Endodermal cell (in vitro differentiated cells): ENCODE measurements at regions not wholly inside any gene's neighbourhood (a gene's known extent, or its start where the extent isn't known, plus 50 kb on each side); places are given as distances from the start of the nearest gene placed in this dataset.
A peak's percentile ranks its signal among the peaks of the same experiment; 100 is the strongest.

ENCODE experiments used
- DNase-seq: peaks from one replicate; pipeline ENCODE4 v3.0.0-alpha.2; 2017
- H3K27ac ChIP-seq: 2 replicates; pipeline ENCODE4 v1.5.1; 2013; ENCODE audit warnings: mild to moderate bottlenecking, low read depth, low read length, moderate library complexity
- H3K27me3 ChIP-seq: 2 replicates; pipeline ENCODE4 v1.6.1; 2013; ENCODE audit warnings: mild to moderate bottlenecking, low read length, moderate library complexity; ENCODE audit not compliant: insufficient read depth, control insufficient read depth, poor library complexity, severe bottlenecking
- H3K36me3 ChIP-seq: 2 replicates; pipeline ENCODE4 v1.7.0; 2013; ENCODE audit warnings: mild to moderate bottlenecking, low read length, moderate library complexity; ENCODE audit not compliant: control insufficient read depth, insufficient read depth
- H3K4me1 ChIP-seq: one replicate; pipeline ENCODE4 v1.7.0; 2013; ENCODE audit warnings: low read length; ENCODE audit not compliant: control insufficient read depth, insufficient read depth
- H3K4me3 ChIP-seq: 2 replicates; pipeline ENCODE4 v1.5.1; 2013; ENCODE audit warnings: mild to moderate bottlenecking, low read length, moderate library complexity
- H3K9ac ChIP-seq: 2 replicates; pipeline ENCODE4 v1.6.1; 2013; ENCODE audit warnings: mild to moderate bottlenecking, low read length, moderate library complexity; ENCODE audit not compliant: poor library complexity, severe bottlenecking; ENCODE audit errors: extremely low read depth
- H3K9me3 ChIP-seq: 2 replicates; pipeline ENCODE4 v1.6.1; 2013; ENCODE audit warnings: mild to moderate bottlenecking, low read length, moderate library complexity; ENCODE audit not compliant: control insufficient read depth
- H3K27ac Mint-ChIP-seq: 2 replicates; pipeline ENCODE4 v1.8.0; 2020; ENCODE audit warnings: mixed read lengths
- H3K27me3 Mint-ChIP-seq: 2 replicates; pipeline ENCODE4 v1.8.0; 2021; ENCODE audit warnings: mild to moderate bottlenecking, mixed read lengths; ENCODE audit not compliant: insufficient read depth
- H3K36me3 Mint-ChIP-seq: 2 replicates; pipeline ENCODE4 v1.8.0; 2020; ENCODE audit warnings: low read depth, mixed read lengths
- H3K4me1 Mint-ChIP-seq: 2 replicates; pipeline ENCODE4 v1.8.0; 2020; ENCODE audit warnings: mixed read lengths
- H3K4me3 Mint-ChIP-seq: 2 replicates; pipeline ENCODE4 v1.8.0; 2020; ENCODE audit warnings: mild to moderate bottlenecking, moderate library complexity, mixed read lengths
- H3K9me3 Mint-ChIP-seq: 2 replicates; pipeline ENCODE4 v1.8.0; 2020; ENCODE audit warnings: mild to moderate bottlenecking, mixed read lengths
- WGBS, 2 experiments: methylation state at CpG; one replicate each; pipeline versions ENCODE4 v1.1.5 to v1.1.7; 2013; ENCODE audit warnings: missing lambda C conversion rate in 2 of 2, mixed read lengths in 1 of 2; ENCODE audit not compliant: insufficient coverage in 1 of 2, insufficient read length in 1 of 2; 5-methylcytosine and 5-hydroxymethylcytosine counted together
- TF ChIP-seq, protein P1 (sequence below): fragments of 200-600 bp; sonication (generic); conservative IDR thresholded peaks from 2 replicates; pipeline ENCODE4 v1.5.0; 2021; ENCODE audit warnings: antibody characterized with exemption, mild to moderate bottlenecking

DNA sequence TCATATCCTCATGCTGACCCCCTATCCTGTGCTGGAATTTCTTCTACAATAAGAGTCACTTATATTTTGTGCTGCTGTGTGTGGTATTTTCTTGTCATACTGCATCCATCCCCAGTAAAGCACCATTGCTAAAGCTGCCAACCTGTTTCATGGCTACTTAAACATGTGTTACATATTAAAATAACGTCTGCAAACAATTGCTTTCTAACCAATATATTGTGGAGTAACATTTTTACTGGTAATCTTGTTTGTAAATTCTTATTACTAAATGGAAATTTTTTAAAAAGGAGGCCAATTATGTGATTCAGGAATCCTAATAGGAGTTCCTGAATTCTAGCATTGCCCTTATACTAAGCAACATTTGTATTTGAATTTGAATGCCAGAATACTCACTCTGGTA is 160.3 kb upstream of the VEGFC start:
- DNase-seq = no peak
- Histone ChIP-seq H3K27ac (no peak overlapping the region), H3K4me1 (peaks cover 5% of the 10 kb centered on the region), H3K9ac (no peak overlapping the region), H3K36me3 (no peaks in the 10 kb centered on the region), H3K4me3 (no peak overlapping the region), H3K27me3 (no peaks in the 10 kb centered on the region), H3K9me3 (peaks cover 19% of the 10 kb centered on the region)
- Mint-ChIP-seq H3K9me3 (peaks cover 22% of the 10 kb centered on the region), H3K4me3 (no peak overlapping the region), H3K27me3 (no peaks in the 10 kb centered on the region), H3K27ac (no peak overlapping the region), H3K36me3 (peaks cover 4% of the 10 kb centered on the region), H3K4me1 (peaks cover 31% of the 10 kb centered on the region)
- WGBS, 2 experiments = 63% methylated on average over 1 of the region's 1 CpG; no CpG with 5 or more reads in 1 of the 2 experiments
- TF ChIP-seq, protein P1, sequence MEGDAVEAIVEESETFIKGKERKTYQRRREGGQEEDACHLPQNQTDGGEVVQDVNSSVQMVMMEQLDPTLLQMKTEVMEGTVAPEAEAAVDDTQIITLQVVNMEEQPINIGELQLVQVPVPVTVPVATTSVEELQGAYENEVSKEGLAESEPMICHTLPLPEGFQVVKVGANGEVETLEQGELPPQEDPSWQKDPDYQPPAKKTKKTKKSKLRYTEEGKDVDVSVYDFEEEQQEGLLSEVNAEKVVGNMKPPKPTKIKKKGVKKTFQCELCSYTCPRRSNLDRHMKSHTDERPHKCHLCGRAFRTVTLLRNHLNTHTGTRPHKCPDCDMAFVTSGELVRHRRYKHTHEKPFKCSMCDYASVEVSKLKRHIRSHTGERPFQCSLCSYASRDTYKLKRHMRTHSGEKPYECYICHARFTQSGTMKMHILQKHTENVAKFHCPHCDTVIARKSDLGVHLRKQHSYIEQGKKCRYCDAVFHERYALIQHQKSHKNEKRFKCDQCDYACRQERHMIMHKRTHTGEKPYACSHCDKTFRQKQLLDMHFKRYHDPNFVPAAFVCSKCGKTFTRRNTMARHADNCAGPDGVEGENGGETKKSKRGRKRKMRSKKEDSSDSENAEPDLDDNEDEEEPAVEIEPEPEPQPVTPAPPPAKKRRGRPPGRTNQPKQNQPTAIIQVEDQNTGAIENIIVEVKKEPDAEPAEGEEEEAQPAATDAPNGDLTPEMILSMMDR = no peak

DNA sequence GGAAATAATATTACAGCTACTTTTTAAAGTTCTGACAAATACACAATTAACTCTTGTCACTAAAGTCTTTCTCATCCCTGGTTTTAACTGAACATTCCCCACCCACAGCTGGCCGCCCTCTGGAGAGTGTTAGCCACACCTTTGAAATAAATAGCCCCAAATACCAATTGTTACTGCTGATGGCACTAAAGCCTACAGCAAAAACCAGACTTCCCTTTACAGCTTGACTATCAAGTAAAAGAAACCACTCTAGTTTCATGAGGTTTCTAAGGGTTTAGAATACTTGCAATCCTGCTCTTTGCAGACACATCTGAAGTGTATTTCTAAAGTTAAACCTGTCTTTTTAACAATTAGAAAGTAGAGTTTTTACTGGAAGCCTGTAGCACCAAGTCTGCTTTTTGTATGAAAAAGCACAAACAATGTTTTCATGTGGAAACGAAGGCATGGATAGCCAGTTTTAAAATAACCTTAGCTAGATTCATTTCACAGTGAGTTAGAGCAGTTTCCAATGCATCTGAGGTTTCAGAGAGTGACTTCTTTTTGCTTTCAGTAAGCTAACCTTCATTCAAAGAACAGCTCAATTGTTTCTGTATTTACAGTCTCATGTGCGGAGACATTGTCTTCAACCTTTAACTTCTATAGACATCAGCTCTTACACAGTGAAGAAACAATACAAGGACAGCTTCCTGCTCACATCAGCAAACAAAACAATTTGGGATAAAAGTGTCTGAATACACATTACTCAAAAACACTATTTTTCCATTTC is 164.8 kb upstream of the VEGFC start:
- H3K4me3 Mint-ChIP-seq = no peak overlapping the region
- peaks cover 22% of the 10 kb centered on the region for H3K9me3 Mint-ChIP-seq
- Histone ChIP-seq H3K36me3 (no peaks in the 10 kb centered on the region), H3K27me3 (no peaks in the 10 kb centered on the region), H3K27ac (no peak overlapping the region), H3K9me3 (peaks cover 19% of the 10 kb centered on the region), H3K4me3 (no peak overlapping the region), H3K9ac (no peak overlapping the region), H3K4me1 (no peaks in the 10 kb centered on the region)
- TF ChIP-seq, protein P1 = no peak
- H3K4me1 Mint-ChIP-seq = peaks cover 12% of the 10 kb centered on the region
- H3K27me3 Mint-ChIP-seq = no peaks in the 10 kb centered on the region
- H3K36me3 Mint-ChIP-seq = peaks cover 4% of the 10 kb centered on the region
- WGBS, 2 experiments = 75 to 88% methylated on average over 2 to 3 of the region's 3 CpGs
- peak overlapping the region; percentile 58 for H3K27ac Mint-ChIP-seq
- DNase-seq = no peak

DNA sequence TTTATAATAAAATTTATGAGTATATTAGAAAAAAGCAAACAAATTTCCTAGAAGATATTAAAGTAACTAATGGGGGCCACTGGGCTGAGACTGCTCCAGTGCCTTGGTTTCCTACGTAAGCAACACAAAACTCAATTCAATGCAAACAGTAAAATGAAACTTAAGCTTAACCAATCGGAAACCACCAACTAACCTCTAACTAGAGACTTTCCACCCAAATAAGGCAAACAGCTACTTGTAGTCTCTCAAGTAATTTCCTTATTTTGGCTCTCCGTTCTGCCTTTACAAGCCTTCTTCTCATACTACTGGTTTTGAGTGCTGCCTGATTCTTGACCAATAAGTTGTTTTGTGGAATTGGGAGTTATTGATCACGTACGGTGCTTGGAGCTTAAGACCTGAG is 167.3 kb upstream of the VEGFC start:
- H3K4me1 ChIP-seq = no peaks in the 10 kb centered on the region
- WGBS, 2 experiments = 86 to 96% methylated on average over 1 to 5 of the region's 5 CpGs
- no peak overlapping the region for H3K9ac ChIP-seq
- Mint-ChIP-seq H3K27me3 (no peaks in the 10 kb centered on the region), H3K4me1 (peaks cover 12% of the 10 kb centered on the region), H3K27ac (no peak overlapping the region), H3K9me3 (peaks cover 14% of the 10 kb centered on the region), H3K36me3 (no peaks in the 10 kb centered on the region), H3K4me3 (no peak overlapping the region)
- no peak overlapping the region for H3K27ac ChIP-seq
- H3K4me3 ChIP-seq = no peak overlapping the region
- no peak for DNase-seq
- H3K9me3 ChIP-seq = peaks cover 7% of the 10 kb centered on the region
- H3K36me3 ChIP-seq = no peaks in the 10 kb centered on the region
- no peaks in the 10 kb centered on the region for H3K27me3 ChIP-seq
- TF ChIP-seq, protein P1 = no peak
